LNCAP (cell line): ENCODE measurements at regions not wholly inside any gene's neighbourhood (a gene's known extent, or its start where the extent isn't known, plus 50 kb on each side); places are given as distances from the start of the nearest gene placed in this dataset.

Source experiments
- CTCF ChIP-seq: fragments of 450-650 bp; IDR thresholded peaks from 2 replicates; pipeline ENCODE4 v1.5.1; 2017; ENCODE audit warnings: mild to moderate bottlenecking

- no peak for TF ChIP-seq CTCF
Measured at GRCh38 chr17:77734371-77735080, 224.0 kb upstream of the TNRC6C start.

GRCh38 chr17:77735081-77735565 is 223.4 kb upstream of the TNRC6C start:
- TF ChIP-seq CTCF, result no peak

- no peak for TF ChIP-seq CTCF
Measured at GRCh38 chr17:77735566-77736198, 222.8 kb upstream of the TNRC6C start.

GRCh38 chr17:77736199-77736585 is 222.3 kb upstream of the TNRC6C start:
- TF ChIP-seq CTCF, result no peak

GRCh38 chr17:77736721-77737120 is 221.8 kb upstream of the TNRC6C start:
- no peak for TF ChIP-seq CTCF

- no peak for TF ChIP-seq CTCF
Measured at GRCh38 chr17:77737442-77738265, 220.8 kb upstream of the TNRC6C start.

- TF ChIP-seq CTCF, result no peak
Measured at GRCh38 chr17:77738751-77739531, 219.6 kb upstream of the TNRC6C start.
